GM13976 (cell line): ENCODE measurements at regions not wholly inside any gene's neighbourhood (a gene's known extent, or its start where the extent isn't known, plus 50 kb on each side); places are given as distances from the start of the nearest gene placed in this dataset.

Experiments
- DNase-seq: peaks from one replicate; pipeline ENCODE4 v3.0.0; 2012; ENCODE audit warnings: low spot score
- in situ Hi-C: fragments of 300-500 bp; cut with MboI; formaldehyde crosslinking; loops from one replicate; pipeline ENCODE4 v1.12.0; 2022; ENCODE audit warnings: low sequenced_read_pairs, mixed read lengths, inconsistent platforms; ENCODE audit not compliant: unreplicated experiment
- TF ChIP-seq, protein P1 (sequence below): IDR thresholded peaks from 2 replicates; pipeline ENCODE4 v1.5.1; 2012; ENCODE audit warnings: borderline replicate concordance, mild to moderate bottlenecking; ENCODE audit not compliant: insufficient read depth; ENCODE audit errors: extremely low read depth, missing control alignments, control extremely low read depth

DNA sequence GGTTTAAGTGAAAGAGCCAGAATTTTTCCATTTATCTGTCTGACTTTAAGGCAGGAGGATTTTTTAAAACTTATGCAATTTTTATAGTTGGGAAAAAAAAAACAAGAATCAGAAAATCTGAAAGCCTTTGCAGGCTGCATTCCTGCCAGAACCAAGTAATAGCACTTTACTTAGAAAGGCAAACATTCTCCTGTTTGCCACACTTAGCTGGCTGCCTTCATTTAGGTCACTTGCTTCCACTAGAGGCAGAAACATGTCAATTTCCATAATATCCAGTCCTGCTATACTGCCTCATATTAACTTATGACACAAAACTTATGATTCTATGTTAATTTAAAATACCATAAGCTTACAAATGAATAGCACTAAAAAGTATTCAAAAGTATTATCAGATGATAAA is 425.8 kb downstream of the FRK start:
- TF ChIP-seq, protein P1, sequence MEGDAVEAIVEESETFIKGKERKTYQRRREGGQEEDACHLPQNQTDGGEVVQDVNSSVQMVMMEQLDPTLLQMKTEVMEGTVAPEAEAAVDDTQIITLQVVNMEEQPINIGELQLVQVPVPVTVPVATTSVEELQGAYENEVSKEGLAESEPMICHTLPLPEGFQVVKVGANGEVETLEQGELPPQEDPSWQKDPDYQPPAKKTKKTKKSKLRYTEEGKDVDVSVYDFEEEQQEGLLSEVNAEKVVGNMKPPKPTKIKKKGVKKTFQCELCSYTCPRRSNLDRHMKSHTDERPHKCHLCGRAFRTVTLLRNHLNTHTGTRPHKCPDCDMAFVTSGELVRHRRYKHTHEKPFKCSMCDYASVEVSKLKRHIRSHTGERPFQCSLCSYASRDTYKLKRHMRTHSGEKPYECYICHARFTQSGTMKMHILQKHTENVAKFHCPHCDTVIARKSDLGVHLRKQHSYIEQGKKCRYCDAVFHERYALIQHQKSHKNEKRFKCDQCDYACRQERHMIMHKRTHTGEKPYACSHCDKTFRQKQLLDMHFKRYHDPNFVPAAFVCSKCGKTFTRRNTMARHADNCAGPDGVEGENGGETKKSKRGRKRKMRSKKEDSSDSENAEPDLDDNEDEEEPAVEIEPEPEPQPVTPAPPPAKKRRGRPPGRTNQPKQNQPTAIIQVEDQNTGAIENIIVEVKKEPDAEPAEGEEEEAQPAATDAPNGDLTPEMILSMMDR, result no peak
- in situ Hi-C loops, result no loop called here
- DNase-seq, result no peak

DNA sequence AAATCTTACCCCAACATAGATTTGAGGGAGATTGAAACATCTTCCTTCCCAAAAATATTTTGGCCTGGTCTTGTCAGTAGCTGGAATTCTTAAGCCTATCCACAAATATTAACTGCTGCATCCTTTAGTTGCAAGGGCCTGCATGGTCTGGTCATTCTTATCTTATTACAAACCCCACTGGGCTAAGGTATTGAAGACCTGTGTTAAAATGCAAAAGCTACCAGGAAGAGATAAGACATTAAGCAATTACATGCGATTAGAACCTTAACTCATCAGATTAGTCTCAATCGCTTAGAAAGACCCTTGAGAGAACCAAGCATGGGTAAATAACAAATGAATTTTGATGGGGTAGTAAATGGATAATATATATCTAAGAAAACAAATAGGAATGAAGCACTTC is 426.6 kb downstream of the FRK start:
- TF ChIP-seq, protein P1, result no peak
- in situ Hi-C loops, result no loop called here

DNA sequence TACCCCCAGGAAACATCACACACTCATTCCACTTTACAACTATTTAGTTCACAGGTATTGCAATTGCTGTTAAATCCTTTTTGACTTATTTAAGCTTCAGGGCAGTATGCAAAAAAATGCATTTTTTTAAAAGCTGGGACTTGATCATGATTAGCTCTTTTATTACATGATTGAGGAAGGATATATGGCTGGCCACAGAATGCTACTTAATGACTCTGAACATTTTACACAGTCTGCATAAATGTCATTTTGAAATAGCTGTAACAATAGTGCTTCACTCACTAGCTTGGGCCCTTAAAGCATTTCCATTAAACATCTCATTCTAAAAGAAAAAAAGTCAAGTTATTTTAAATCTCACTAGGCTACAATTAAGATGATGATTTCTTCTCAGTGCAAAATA is 429.7 kb downstream of the FRK start:
- in situ Hi-C loops, result no loop called here
- TF ChIP-seq, protein P1, result no peak
- no peak for DNase-seq

More for the DNA sequence above, 426.6 kb downstream of the FRK start:
- no peak for DNase-seq

DNA sequence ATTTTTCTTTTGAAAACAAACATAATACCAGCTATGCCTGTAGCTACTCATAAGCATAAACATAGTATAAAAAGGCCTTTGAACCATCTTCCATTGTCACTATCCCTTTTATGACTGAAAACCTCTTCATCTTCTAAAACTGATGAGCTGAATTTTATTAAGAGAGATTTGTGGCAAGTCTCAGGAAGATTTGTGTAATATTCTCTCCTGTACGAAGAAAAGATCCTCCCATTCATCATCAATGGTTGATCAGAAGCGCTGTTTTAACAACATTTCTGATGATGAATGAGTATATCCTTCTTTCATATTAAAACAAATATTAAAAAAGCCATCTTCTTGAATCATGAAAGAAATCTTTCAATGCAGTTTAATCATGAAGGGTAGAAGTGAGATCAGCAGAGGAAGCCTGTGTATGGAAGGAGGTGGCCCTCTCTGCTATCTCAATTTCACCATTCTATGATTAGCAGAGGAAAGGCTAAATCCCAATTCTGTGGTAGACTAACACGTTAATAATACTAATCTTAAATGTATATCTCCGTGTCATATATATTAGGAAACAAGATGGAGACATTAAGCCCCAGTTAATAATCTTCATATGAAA is 430.2 kb downstream of the FRK start:
- no peak for DNase-seq
- TF ChIP-seq, protein P1, result no peak
- in situ Hi-C loops, result no loop called here

DNA sequence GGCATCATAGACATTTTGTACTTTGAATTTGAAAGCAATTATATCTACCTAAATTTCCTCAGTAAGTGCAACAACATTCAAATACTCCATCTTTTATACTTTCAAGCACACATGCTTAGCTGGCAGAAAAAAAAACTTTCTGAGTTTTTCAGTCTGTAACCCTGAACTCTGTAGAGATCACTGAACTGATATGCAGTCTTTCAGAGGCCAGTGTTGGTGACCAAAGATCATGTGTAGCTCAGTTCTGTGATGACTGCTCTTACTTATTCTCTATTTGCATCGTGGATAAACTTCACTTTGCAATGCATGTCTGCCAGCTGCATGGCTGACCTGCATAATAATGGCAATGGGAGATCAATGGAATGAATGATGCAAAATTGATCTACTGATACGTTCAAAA is 431.3 kb downstream of the FRK start:
- no peak for DNase-seq
- in situ Hi-C loops, result no loop called here
- TF ChIP-seq, protein P1, result no peak

DNA sequence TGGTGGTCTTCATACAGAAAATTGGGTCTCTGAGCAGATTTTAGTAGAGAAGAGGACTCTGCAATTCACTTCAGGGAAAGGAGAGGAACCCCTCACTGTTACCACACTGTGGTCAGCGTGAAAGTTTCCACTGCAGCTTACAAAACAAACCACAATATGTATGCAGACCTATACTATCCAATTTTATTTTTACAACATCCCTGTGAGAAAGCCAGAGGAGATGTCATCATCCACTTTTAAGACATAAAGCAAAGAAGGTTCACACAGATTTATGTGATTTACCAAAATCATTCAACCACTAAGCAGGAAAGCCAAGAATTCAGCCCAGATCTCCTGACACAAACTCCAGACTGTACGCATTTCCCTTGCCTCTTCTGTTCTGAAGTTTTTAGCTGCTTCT is 442.4 kb downstream of the FRK start:
- in situ Hi-C loops, result no loop called here
- TF ChIP-seq, protein P1, result no peak
- DNase-seq, result no peak
